Sigmoid colon (tissue), 6 donors: ENCODE measurements at regions not wholly inside any gene's neighbourhood (a gene's known extent, or its start where the extent isn't known, plus 50 kb on each side); places are given as distances from the start of the nearest gene placed in this dataset.

Experiments
- DNase-seq: peaks from one replicate; pipeline ENCODE4 v3.0.0-alpha.2; 2019
- H3K27ac ChIP-seq, 4 donors: fragments of 200-600 bp; sonication (generic); one replicate each; pipeline ENCODE4 v1.5.1; 2016 to 2019; ENCODE audit warnings: mild to moderate bottlenecking in 1 of 4
- H3K27me3 ChIP-seq, 3 donors: fragments of 200-600 bp; sonication (generic); one replicate each; pipeline ENCODE4 v1.5.1; 2019; ENCODE audit warnings: mild to moderate bottlenecking in 1 of 3
- H3K36me3 ChIP-seq, 4 donors: fragments of 200-600 bp; sonication (generic); one replicate each; pipeline ENCODE4 v1.5.1; 2016 to 2019
- H3K4me1 ChIP-seq, 4 donors: fragments of 200-600 bp; sonication (generic); one replicate each; pipeline ENCODE4 v1.5.1; 2017 to 2019
- H3K4me3 ChIP-seq, 4 donors: fragments of 200-600 bp; sonication (generic); one replicate each; pipeline ENCODE4 v1.5.1; 2017 to 2019; ENCODE audit warnings: mild to moderate bottlenecking in 2 of 4, moderate library complexity in 1 of 4
- H3K9me3 ChIP-seq, 4 donors: fragments of 200-600 bp in 3 of 4; sonication (generic) in 3 of 4; one replicate each; pipeline versions ENCODE4 v1.5.1 to v1.6.1; 2013 to 2019
- EP300 ChIP-seq, 4 donors: sonication (generic); formaldehyde crosslinking; IDR thresholded peaks; one replicate each; pipeline ENCODE4 v1.6.1; 2017; ENCODE audit warnings: antibody characterized with exemption in 4 of 4
- POLR2A ChIP-seq, 2 donors: fragments of 450-650 bp; IDR thresholded peaks; one replicate each; pipeline ENCODE4 v1.6.1; 2016; ENCODE audit warnings: antibody characterized with exemption in 2 of 2, mild to moderate bottlenecking in 2 of 2, moderate library complexity in 2 of 2
- POLR2AphosphoS5 ChIP-seq, 4 donors: sonication (generic); formaldehyde crosslinking; IDR thresholded peaks; one replicate each; pipeline ENCODE4 v1.6.1; 2017; ENCODE audit warnings: antibody characterized with exemption in 4 of 4
- WGBS, 2 donors: extraction: QIAGEN DNeasy Blood & Tissue Kit; methylation state at CpG; one replicate each; pipeline ENCODE4 v1.1.7; 2013; 5-methylcytosine and 5-hydroxymethylcytosine counted together
- intact Hi-C: fragments of 100-400 bp; cut with DNase I; formaldehyde crosslinking; loops from one replicate; pipeline ENCODE4 v1.15.1; 2023
- TF ChIP-seq, protein P1 (sequence below), 4 experiments: fragments of 450-650 bp in 3 of 4; fragments of 200-600 bp in 1 of 4; IDR thresholded peaks; one replicate each; pipeline ENCODE4 v1.5.1; 2016 to 2019; ENCODE audit warnings: antibody characterized with exemption in 4 of 4, mild to moderate bottlenecking in 3 of 4, moderate library complexity in 2 of 4
- donor health status: healthy with polysubstance abuse.
- donor health status: healthy.

GRCh38 chr2:217535957-217536708, 466.7 kb downstream of the TNS1 start:
- Histone ChIP-seq H3K27me3 (no peaks in the 10 kb centered on the region), H3K4me1 (peaks cover 0 to 22% (median 9%) of the 10 kb centered on the region in 4 donors), H3K27ac (peak overlapping the region in 2 of 4 donors; percentile 20 to 27), H3K9me3 (no peaks in the 10 kb centered on the region), H3K4me3 (no peak overlapping the region), H3K36me3 (no peaks in the 10 kb centered on the region)
- 54 to 56% methylated on average over 6 of the region's 6 CpGs for WGBS, 2 donors
- no peak for DNase-seq
- no peak for TF ChIP-seq POLR2AphosphoS5 (IDR thresholded peaks at IDR 0.05)
- intact Hi-C loops: no loop called here

- peaks cover 0 to 9% (median 6%) of the 10 kb centered on the region in 4 donors for H3K4me1 ChIP-seq
- H3K27ac ChIP-seq: no peak overlapping the region
- H3K9me3 ChIP-seq: no peaks in the 10 kb centered on the region
- H3K36me3 ChIP-seq: no peaks in the 10 kb centered on the region
- no peak overlapping the region for H3K4me3 ChIP-seq
- H3K27me3 ChIP-seq: no peaks in the 10 kb centered on the region
- no peak for TF ChIP-seq POLR2AphosphoS5 (IDR thresholded peaks at IDR 0.05)
- TF ChIP-seq EP300 (IDR thresholded peaks at IDR 0.05): no peak
- no peak for TF ChIP-seq POLR2A (IDR thresholded peaks at IDR 0.05)
- TF ChIP-seq, protein P1, sequence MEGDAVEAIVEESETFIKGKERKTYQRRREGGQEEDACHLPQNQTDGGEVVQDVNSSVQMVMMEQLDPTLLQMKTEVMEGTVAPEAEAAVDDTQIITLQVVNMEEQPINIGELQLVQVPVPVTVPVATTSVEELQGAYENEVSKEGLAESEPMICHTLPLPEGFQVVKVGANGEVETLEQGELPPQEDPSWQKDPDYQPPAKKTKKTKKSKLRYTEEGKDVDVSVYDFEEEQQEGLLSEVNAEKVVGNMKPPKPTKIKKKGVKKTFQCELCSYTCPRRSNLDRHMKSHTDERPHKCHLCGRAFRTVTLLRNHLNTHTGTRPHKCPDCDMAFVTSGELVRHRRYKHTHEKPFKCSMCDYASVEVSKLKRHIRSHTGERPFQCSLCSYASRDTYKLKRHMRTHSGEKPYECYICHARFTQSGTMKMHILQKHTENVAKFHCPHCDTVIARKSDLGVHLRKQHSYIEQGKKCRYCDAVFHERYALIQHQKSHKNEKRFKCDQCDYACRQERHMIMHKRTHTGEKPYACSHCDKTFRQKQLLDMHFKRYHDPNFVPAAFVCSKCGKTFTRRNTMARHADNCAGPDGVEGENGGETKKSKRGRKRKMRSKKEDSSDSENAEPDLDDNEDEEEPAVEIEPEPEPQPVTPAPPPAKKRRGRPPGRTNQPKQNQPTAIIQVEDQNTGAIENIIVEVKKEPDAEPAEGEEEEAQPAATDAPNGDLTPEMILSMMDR (IDR thresholded peaks at IDR 0.05): no peak
- intact Hi-C loops: no loop called here
- 50 to 70% methylated on average over 2 of the region's 2 CpGs for WGBS, 2 donors
- no peak for DNase-seq
These were observed 472.3 kb downstream of the TNS1 start for GRCh38 chr2:217530392-217531090.

DNA sequence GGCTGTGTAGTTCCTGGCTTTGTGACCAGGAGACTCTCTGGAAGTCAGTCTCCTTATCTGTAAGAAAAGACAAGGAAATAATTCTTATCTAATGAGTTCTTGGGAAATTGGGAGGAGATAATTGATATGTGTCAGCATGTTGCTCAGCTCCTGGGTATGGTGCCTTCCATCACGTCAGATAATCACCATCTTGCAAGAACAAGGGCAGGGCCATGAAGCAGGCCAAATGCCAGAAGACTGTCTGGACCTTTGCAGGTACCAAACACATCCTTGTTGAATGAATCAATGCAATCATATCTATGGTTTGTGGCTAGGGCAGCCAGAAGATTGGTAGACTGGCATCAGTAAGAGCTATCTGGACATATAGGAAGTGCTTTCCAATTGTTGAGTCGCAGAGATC, 473.5 kb downstream of the TNS1 start:
- no peak overlapping the region for H3K27ac ChIP-seq
- peaks cover 0 to 9% (median 4%) of the 10 kb centered on the region in 4 donors for H3K4me1 ChIP-seq
- TF ChIP-seq, protein P1 (IDR thresholded peaks at IDR 0.05): no peak
- TF ChIP-seq POLR2A (IDR thresholded peaks at IDR 0.05) (no peak), POLR2AphosphoS5 (IDR thresholded peaks at IDR 0.05) (no peak), EP300 (IDR thresholded peaks at IDR 0.05) (no peak)
- H3K36me3 ChIP-seq: no peaks in the 10 kb centered on the region
- intact Hi-C loops: no loop called here
- WGBS, 2 donors: 83 to 96% methylated on average over 2 of the region's 2 CpGs
- DNase-seq: no peak
- no peaks in the 10 kb centered on the region for H3K9me3 ChIP-seq
- H3K27me3 ChIP-seq: no peaks in the 10 kb centered on the region
- no peak overlapping the region for H3K4me3 ChIP-seq

DNA sequence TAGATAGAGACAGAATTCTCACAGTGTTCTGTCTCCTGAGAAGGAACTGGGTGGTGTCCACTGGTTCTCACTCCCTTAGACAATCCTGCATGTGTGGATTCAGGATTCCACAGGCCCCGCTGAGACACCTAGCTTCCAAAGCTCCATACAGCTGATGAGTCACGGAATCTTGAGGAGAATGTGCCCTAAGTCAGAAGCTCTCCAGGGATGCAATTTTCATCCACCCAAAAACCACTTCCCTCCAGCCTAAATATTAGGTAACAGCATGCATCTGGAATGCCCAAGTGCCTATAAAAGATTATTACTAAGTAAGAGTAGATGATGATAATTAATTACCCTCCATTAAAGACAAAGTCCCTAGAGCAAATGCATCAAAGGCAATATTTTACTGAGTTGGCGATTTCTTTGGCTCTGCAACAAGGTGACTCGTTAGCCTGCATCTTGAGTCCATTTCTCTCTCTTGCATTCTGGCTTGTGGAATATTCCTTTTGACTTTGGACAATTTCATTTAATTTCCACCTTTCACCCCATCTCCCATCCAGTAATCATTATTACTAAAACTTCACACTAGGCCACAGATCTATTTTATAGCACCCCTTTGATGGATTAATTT, 475.1 kb downstream of the TNS1 start:
- no peak for DNase-seq
- peaks cover 0 to 9% (median 5%) of the 10 kb centered on the region in 4 donors for H3K4me1 ChIP-seq
- no peak overlapping the region for H3K4me3 ChIP-seq
- H3K36me3 ChIP-seq: no peaks in the 10 kb centered on the region
- no peaks in the 10 kb centered on the region for H3K9me3 ChIP-seq
- 88 to 92% methylated on average over 4 of the region's 4 CpGs for WGBS, 2 donors
- H3K27me3 ChIP-seq: no peaks in the 10 kb centered on the region
- TF ChIP-seq POLR2AphosphoS5 (IDR thresholded peaks at IDR 0.05) (no peak), POLR2A (IDR thresholded peaks at IDR 0.05) (no peak), EP300 (IDR thresholded peaks at IDR 0.05) (no peak)
- TF ChIP-seq, protein P1 (IDR thresholded peaks at IDR 0.05): no peak
- H3K27ac ChIP-seq: no peak overlapping the region
- intact Hi-C loops: no loop called here

DNA sequence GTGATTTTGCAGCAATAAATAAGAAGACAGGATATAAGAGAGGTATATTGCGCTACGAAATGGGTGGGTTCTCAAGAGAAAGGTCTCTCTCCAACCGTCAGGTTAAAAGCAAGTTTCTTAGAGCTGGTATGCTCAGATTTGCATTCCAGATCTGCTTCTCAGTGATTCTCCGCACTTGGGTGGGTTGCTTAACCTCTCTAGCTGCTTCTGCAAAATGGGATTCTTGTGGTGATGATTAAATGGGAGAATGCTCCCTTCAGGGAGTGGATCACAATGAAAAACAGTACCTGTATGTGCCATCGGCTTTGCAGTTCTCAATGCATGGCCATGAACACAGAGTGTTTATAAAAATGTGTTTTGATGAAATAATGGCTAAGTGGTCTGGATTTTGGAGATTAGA, 477.7 kb downstream of the TNS1 start:
- Histone ChIP-seq H3K27me3 (no peaks in the 10 kb centered on the region), H3K9me3 (no peaks in the 10 kb centered on the region), H3K36me3 (no peaks in the 10 kb centered on the region), H3K27ac (no peak overlapping the region), H3K4me3 (no peak overlapping the region), H3K4me1 (peaks cover 0 to 20% (median 13%) of the 10 kb centered on the region in 4 donors)
- no peak for DNase-seq
- no peak for TF ChIP-seq POLR2A (IDR thresholded peaks at IDR 0.05)
- TF ChIP-seq EP300 (IDR thresholded peaks at IDR 0.05): no peak
- TF ChIP-seq, protein P1 (IDR thresholded peaks at IDR 0.05): no peak
- no peak for TF ChIP-seq POLR2AphosphoS5 (IDR thresholded peaks at IDR 0.05)
- 88 to 91% methylated on average over 5 of the region's 5 CpGs for WGBS, 2 donors
- intact Hi-C loops: no loop called here
